GM12878 (cell line): ENCODE measurements at regions not wholly inside any gene's neighbourhood (a gene's known extent, or its start where the extent isn't known, plus 50 kb on each side); places are given as distances from the start of the nearest gene placed in this dataset.

Source experiments
- ATF2 ChIP-seq: IDR thresholded peaks from 2 replicates; pipeline ENCODE4 v1.6.1; 2012; ENCODE audit warnings: low read length, inconsistent platforms
- BCL11A ChIP-seq: IDR thresholded peaks from 2 replicates; pipeline ENCODE4 v1.6.1; 2011; ENCODE audit warnings: low read depth, low read length
- BMI1 ChIP-seq: fragments of 450-650 bp; IDR thresholded peaks from 2 replicates; pipeline ENCODE4 v1.6.1; 2016; ENCODE audit warnings: mild to moderate bottlenecking, moderate library complexity, borderline replicate concordance
- DPF2 ChIP-seq: fragments of 450-650 bp; IDR thresholded peaks from 2 replicates; pipeline ENCODE4 v1.6.1; 2017; ENCODE audit warnings: mild to moderate bottlenecking
- EP300 ChIP-seq, 2 experiments: fragments of 150-350 bp in 1 of 2; IDR thresholded peaks; 2 replicates each; pipeline ENCODE4 v1.6.1; 2011 to 2012; ENCODE audit warnings: low read depth in 2 of 2, low read length in 2 of 2, borderline replicate concordance in 1 of 2, improper control_type of control experiment in 1 of 2, inconsistent platforms in 1 of 2; ENCODE audit not compliant: control insufficient read depth in 1 of 2
- JUNB ChIP-seq: IDR thresholded peaks from 2 replicates; pipeline ENCODE4 v1.6.1; 2016; ENCODE audit warnings: antibody characterized with exemption, mild to moderate bottlenecking
- POLR2A ChIP-seq: IDR thresholded peaks from 2 replicates; pipeline ENCODE4 v1.6.1; 2011; ENCODE audit warnings: low read depth, mild to moderate bottlenecking, low read length
- POLR2AphosphoS5 ChIP-seq: IDR thresholded peaks from 2 replicates; pipeline ENCODE4 v1.6.1; 2011; ENCODE audit warnings: mild to moderate bottlenecking, low read length, inconsistent platforms
- POU2F2 ChIP-seq: IDR thresholded peaks from 3 replicates; pipeline ENCODE4 v1.6.1; 2011; ENCODE audit warnings: low read depth, mild to moderate bottlenecking, low read length, borderline replicate concordance
- REST ChIP-seq: IDR thresholded peaks from 2 replicates; pipeline ENCODE4 v1.6.1; 2012; ENCODE audit warnings: mild to moderate bottlenecking, low read depth, low read length
- TARDBP ChIP-seq: IDR thresholded peaks from 2 replicates; pipeline ENCODE4 v1.6.1; 2016; ENCODE audit warnings: borderline replicate concordance
- ZBTB4 ChIP-seq: fragments of 450-650 bp; formaldehyde crosslinking; IDR thresholded peaks from 2 replicates; pipeline ENCODE4 v1.4.0; 2022; ENCODE audit warnings: mild to moderate bottlenecking, moderate library complexity
- ZNF274 ChIP-seq: IDR thresholded peaks from one replicate; pipeline ENCODE4 v1.8.0; 2011; ENCODE audit not compliant: insufficient read length, insufficient read depth
- TF ChIP-seq, protein P1 (sequence below), 3 experiments: IDR thresholded peaks in 2 of 3; conservative IDR thresholded peaks in 1 of 3; 2 replicates each; pipeline ENCODE4 v1.5.1; 2011; ENCODE audit warnings: low read depth in 3 of 3, low read length in 3 of 3, mild to moderate bottlenecking in 3 of 3, control low read depth in 2 of 3, moderate library complexity in 2 of 3, inconsistent platforms in 1 of 3, mixed read lengths in 1 of 3; ENCODE audit not compliant: control insufficient read depth in 2 of 3, insufficient read depth in 1 of 3; ENCODE audit errors: extremely low read depth in 1 of 3

DNA sequence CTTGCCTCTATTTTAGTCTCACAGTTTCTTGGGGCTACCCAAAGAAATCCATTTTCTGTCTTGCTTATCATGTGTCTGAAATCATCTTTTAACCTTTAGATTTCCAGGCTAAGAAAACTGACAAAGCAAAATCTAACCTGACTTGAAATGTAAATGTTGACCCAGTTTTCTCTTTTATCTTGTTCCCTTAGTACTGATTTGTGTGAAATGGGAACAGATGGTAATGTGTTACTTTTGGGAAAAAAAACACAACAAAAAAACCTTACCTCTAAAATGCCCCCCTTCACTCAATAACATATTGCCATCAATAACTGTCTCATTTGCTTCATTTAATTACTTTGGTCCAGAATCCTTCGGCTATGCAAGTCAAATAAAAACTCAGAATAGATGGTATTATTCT is 383.2 kb upstream of the DCN start:
- no peak for TF ChIP-seq DPF2
- no peak for TF ChIP-seq POLR2AphosphoS5
- TF ChIP-seq POU2F2, result no peak
- no peak for TF ChIP-seq POLR2A
- no peak for TF ChIP-seq EP300 (IDR thresholded peaks at IDR 0.05; ENCODE audit: borderline replicate concordance in 1 of 2, control insufficient read depth in 1 of 2, low read depth in 2 of 2, low read length in 2 of 2)
- TF ChIP-seq, protein P1, sequence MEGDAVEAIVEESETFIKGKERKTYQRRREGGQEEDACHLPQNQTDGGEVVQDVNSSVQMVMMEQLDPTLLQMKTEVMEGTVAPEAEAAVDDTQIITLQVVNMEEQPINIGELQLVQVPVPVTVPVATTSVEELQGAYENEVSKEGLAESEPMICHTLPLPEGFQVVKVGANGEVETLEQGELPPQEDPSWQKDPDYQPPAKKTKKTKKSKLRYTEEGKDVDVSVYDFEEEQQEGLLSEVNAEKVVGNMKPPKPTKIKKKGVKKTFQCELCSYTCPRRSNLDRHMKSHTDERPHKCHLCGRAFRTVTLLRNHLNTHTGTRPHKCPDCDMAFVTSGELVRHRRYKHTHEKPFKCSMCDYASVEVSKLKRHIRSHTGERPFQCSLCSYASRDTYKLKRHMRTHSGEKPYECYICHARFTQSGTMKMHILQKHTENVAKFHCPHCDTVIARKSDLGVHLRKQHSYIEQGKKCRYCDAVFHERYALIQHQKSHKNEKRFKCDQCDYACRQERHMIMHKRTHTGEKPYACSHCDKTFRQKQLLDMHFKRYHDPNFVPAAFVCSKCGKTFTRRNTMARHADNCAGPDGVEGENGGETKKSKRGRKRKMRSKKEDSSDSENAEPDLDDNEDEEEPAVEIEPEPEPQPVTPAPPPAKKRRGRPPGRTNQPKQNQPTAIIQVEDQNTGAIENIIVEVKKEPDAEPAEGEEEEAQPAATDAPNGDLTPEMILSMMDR (IDR thresholded peaks at IDR 0.05 in 2 of 3, conservative IDR thresholded peaks at IDR 0.05 in 1 of 3; ENCODE audit: control insufficient read depth in 2 of 3, extremely low read depth in 1 of 3, insufficient read depth in 1 of 3, low read depth in 3 of 3, low read length in 3 of 3), result no peak
- TF ChIP-seq ZBTB4 (CRISPR knock-in tag), result no peak
- no peak for TF ChIP-seq ATF2
- no peak for TF ChIP-seq BCL11A
- no peak for TF ChIP-seq BMI1
- TF ChIP-seq REST, result no peak
- TF ChIP-seq ZNF274, result no peak
- TF ChIP-seq TARDBP, result no peak
- no peak for TF ChIP-seq JUNB
